ENCODE measurements at regions not wholly inside any gene's neighbourhood (a gene's known extent, or its start where the extent isn't known, plus 50 kb on each side); places are given as distances from the start of the nearest gene placed in this dataset.

- intact Hi-C loops (cut with DNase I): no loop called here
- 44% methylated on average over 2 of the region's 2 CpGs for WGBS
- no peaks in the 10 kb centered on the region for H3K9me3 ChIP-seq
- H3K27ac ChIP-seq (replicated peaks in 1 of 4): no peak overlapping the region
- TF ChIP-seq POLR2AphosphoS5 (IDR thresholded peaks at IDR 0.05) (no peak), EP300 (IDR thresholded peaks at IDR 0.05) (no peak), CTCF (IDR thresholded peaks at IDR 0.05) (no peak), POLR2A (IDR thresholded peaks at IDR 0.05; ENCODE audit: low read depth) (no peak)
- no peaks in the 10 kb centered on the region for H3K27me3 ChIP-seq
- no peak overlapping the region for H3K4me3 ChIP-seq
- no peaks in the 10 kb centered on the region for H3K36me3 ChIP-seq
- DNase-seq (ENCODE audit: extremely low spot score): no peak
- H3K4me1 ChIP-seq: peaks cover 0 to 13% (median 8%) of the 10 kb centered on the region in 4 donors
Observed at GRCh38 chr2:12795851-12796250, 79.1 kb downstream of the TRIB2 start.

GRCh38 chr2:12796657-12797056, 79.9 kb downstream of the TRIB2 start:
- H3K27ac ChIP-seq (replicated peaks in 1 of 4): no peak overlapping the region
- H3K9me3 ChIP-seq: peaks cover 0 to 5% (median 3%) of the 10 kb centered on the region in 4 donors
- intact Hi-C loops (cut with DNase I): no loop called here
- no peak for DNase-seq (ENCODE audit: extremely low spot score)
- H3K4me3 ChIP-seq: no peak overlapping the region
- peak; percentile 5 to 34 for TF ChIP-seq POLR2AphosphoS5 (IDR thresholded peaks at IDR 0.05)
- no peak for TF ChIP-seq POLR2A (IDR thresholded peaks at IDR 0.05; ENCODE audit: low read depth)
- H3K27me3 ChIP-seq: no peaks in the 10 kb centered on the region
- no peaks in the 10 kb centered on the region for H3K36me3 ChIP-seq
- WGBS: 67% methylated on average over 4 of the region's 4 CpGs
- H3K4me1 ChIP-seq: peaks cover 0 to 13% (median 8%) of the 10 kb centered on the region in 4 donors

GRCh38 chr2:12797815-12798214, 81.1 kb downstream of the TRIB2 start:
- Histone ChIP-seq H3K27me3 (no peaks in the 10 kb centered on the region), H3K4me1 (peaks cover 0 to 13% (median 8%) of the 10 kb centered on the region in 4 donors), H3K36me3 (no peaks in the 10 kb centered on the region), H3K27ac (replicated peaks in 1 of 4) (peak overlapping the region in 2 of 4 donors; percentile 11 to 49), H3K9me3 (peaks cover 0 to 5% (median 3%) of the 10 kb centered on the region in 4 donors), H3K4me3 (no peak overlapping the region)
- no peak for DNase-seq (ENCODE audit: extremely low spot score)
- intact Hi-C loops (cut with DNase I): no loop called here
- TF ChIP-seq POLR2A (IDR thresholded peaks at IDR 0.05; ENCODE audit: low read depth): no peak
- peak in 1 of 2 donors; percentile 46 for TF ChIP-seq POLR2AphosphoS5 (IDR thresholded peaks at IDR 0.05)
- WGBS: 43% methylated on average over 3 of the region's 3 CpGs

GRCh38 chr2:12803607-12804006, 86.9 kb downstream of the TRIB2 start:
- H3K4me1 ChIP-seq: peaks cover 0 to 14% (median 6%) of the 10 kb centered on the region in 4 donors
- DNase-seq (ENCODE audit: extremely low spot score): no peak
- H3K9me3 ChIP-seq: peaks cover 0 to 5% (median 3%) of the 10 kb centered on the region in 4 donors
- no peak overlapping the region for H3K4me3 ChIP-seq
- intact Hi-C loops (cut with DNase I): no loop called here
- H3K27me3 ChIP-seq: peaks cover 0 to 6% (median 0%) of the 10 kb centered on the region in 4 donors
- H3K27ac ChIP-seq (replicated peaks in 1 of 4): no peak overlapping the region
- H3K36me3 ChIP-seq: no peaks in the 10 kb centered on the region
- TF ChIP-seq POLR2AphosphoS5 (IDR thresholded peaks at IDR 0.05): no peak
- TF ChIP-seq POLR2A (IDR thresholded peaks at IDR 0.05; ENCODE audit: low read depth): no peak
- TF ChIP-seq EP300 (IDR thresholded peaks at IDR 0.05): no peak
- no peak for TF ChIP-seq CTCF (IDR thresholded peaks at IDR 0.05)

GRCh38 chr2:12804091-12804856, 87.5 kb downstream of the TRIB2 start:
- Histone ChIP-seq H3K27ac (replicated peaks in 1 of 4) (no peak overlapping the region), H3K27me3 (peaks cover 0 to 6% (median 0%) of the 10 kb centered on the region in 4 donors), H3K36me3 (no peaks in the 10 kb centered on the region), H3K4me1 (peaks cover 0 to 18% (median 7%) of the 10 kb centered on the region in 4 donors), H3K4me3 (no peak overlapping the region), H3K9me3 (peaks cover 0 to 5% (median 3%) of the 10 kb centered on the region in 4 donors)
- intact Hi-C loops (cut with DNase I): no loop called here
- WGBS: 66% methylated on average over 2 of the region's 2 CpGs
- no peak for DNase-seq (ENCODE audit: extremely low spot score)
- TF ChIP-seq EP300 (IDR thresholded peaks at IDR 0.05): no peak
- TF ChIP-seq POLR2AphosphoS5 (IDR thresholded peaks at IDR 0.05): no peak

- peaks cover 0 to 5% (median 3%) of the 10 kb centered on the region in 4 donors for H3K9me3 ChIP-seq
- intact Hi-C loops (cut with DNase I): no loop called here
- peaks cover 0 to 6% (median 0%) of the 10 kb centered on the region in 4 donors for H3K27me3 ChIP-seq
- H3K36me3 ChIP-seq: no peaks in the 10 kb centered on the region
- no peak for DNase-seq (ENCODE audit: extremely low spot score)
- TF ChIP-seq EP300 (IDR thresholded peaks at IDR 0.05): no peak
- H3K27ac ChIP-seq (replicated peaks in 1 of 4): no peak overlapping the region
- H3K4me3 ChIP-seq: no peak overlapping the region
- peaks cover 0 to 24% (median 8%) of the 10 kb centered on the region in 4 donors for H3K4me1 ChIP-seq
Observed at GRCh38 chr2:12805033-12805432, 88.3 kb downstream of the TRIB2 start.
